GM18526 (cell line): ENCODE measurements at regions not wholly inside any gene's neighbourhood (a gene's known extent, or its start where the extent isn't known, plus 50 kb on each side); places are given as distances from the start of the nearest gene placed in this dataset.
A peak's percentile ranks its signal among the peaks of the same experiment; 100 is the strongest.

Experiments used
- POLR2A ChIP-seq: IDR thresholded peaks from 3 replicates; pipeline ENCODE4 v1.6.1; 2011; ENCODE audit not compliant: insufficient read length; ENCODE audit errors: extremely low read depth

DNA sequence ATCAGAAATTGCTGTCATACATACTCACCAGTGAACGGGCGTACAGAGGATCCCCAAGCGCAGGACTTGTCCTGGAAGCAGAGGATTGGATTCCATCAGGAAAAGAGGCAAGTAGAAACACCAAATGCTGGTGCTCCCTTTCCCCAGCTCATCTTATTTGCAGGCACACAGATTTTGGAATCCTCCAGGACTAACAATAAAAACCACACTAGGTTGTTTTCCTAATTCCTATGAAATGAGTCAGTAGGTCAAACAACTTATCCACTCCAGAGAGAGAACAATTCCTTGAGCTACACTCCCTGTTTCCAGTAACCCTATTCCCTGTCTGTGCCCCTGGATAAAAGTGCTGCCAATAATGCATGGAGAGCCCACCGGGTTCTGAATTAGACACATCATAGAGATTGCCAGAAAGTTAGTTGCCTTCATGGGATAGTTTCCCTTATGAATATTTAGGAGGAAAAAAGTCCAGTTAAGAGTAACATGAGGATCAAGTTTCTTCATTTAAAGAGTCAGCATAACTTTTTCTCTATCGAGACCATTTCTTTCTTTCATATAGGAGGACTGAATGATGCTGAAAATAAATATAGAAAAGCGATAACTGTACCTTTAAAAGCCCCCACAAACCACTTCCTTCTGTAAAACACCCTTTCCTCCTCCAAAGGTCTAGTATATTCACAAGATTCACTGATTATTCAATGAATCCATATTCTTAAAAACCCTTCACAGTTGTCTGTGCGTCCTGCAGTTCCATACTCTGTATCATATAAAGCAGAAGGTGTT, 178.3 kb upstream of the KLF14 start:
- no peak for TF ChIP-seq POLR2A

DNA sequence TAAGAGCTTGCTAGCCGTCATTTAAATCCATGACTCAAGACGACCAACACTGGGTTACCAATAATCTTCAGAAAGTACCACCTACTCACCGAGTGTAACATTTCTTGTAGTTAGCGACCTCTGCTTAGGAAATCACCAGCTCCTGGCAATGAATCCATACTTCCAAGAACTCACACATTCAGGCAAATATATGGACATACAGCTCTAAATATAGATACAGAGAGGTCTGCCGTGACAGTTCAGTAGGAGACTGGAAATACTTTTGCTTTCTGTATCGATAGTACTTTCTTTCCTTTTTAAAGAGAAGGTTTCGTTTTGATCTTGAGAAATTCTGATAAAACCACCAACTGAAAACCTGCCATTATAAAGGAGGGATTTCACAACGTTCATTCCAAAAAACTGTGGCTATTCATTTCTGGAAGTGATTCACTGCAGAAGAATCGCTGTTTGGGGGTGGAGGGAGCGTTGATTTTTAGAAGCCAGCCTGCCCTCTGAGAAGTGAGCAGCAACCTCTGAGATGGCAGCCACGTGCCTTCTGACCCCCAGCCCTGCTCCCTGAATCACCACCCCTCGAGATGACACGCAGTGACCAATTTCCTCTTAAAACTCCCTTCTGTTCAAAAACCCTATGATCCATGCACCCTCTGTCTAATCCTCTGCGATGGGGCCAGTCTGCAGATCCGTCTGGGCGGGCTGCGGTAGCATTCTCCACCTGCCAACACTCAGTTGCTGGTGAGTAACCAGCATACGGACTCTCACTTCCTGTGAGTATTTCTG, 179.0 kb upstream of the KLF14 start:
- peak; percentile 36 for TF ChIP-seq POLR2A

DNA sequence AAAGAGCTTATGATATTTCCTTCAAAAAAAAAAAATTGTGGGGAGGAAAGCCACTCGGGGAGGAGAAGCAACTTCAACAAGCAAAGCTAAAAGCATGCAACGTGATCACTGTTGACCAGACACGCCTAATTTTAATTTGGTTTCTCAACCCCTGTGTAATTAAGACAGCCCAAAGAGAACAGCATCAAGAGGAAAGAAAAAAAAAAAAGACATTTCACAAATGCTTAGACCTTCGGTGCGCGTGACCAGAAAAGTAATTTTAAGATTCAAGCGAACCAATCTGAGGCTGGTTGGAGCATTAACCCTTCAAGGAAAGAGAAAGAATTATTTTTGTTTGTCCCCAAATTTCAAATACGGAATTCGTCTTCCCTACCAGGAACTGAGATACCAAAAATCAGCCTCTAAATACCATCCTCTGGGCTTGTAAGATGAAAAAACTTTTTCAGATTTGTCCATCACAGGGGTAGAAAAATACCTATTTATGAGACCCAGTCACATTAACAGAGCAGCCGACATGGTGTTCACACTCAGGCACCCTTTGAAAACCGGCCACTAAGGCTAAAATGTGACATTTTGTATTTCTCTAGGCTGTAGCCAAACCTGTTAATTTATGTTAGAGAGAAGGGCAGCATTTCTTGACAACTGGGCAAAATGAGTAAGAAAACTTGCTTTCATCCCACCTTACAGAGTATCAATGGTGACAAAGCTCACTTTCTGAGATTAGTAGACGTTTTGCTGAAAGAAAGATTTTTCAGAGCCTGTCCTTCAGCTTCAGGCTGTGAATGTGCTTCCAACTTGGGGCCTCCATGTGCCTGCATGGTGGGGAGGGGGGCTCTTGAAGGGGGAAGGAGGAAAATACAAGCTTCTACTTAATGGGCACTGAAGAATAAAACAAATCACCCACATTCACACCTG, 179.9 kb upstream of the KLF14 start:
- peak; percentile 4 for TF ChIP-seq POLR2A

DNA sequence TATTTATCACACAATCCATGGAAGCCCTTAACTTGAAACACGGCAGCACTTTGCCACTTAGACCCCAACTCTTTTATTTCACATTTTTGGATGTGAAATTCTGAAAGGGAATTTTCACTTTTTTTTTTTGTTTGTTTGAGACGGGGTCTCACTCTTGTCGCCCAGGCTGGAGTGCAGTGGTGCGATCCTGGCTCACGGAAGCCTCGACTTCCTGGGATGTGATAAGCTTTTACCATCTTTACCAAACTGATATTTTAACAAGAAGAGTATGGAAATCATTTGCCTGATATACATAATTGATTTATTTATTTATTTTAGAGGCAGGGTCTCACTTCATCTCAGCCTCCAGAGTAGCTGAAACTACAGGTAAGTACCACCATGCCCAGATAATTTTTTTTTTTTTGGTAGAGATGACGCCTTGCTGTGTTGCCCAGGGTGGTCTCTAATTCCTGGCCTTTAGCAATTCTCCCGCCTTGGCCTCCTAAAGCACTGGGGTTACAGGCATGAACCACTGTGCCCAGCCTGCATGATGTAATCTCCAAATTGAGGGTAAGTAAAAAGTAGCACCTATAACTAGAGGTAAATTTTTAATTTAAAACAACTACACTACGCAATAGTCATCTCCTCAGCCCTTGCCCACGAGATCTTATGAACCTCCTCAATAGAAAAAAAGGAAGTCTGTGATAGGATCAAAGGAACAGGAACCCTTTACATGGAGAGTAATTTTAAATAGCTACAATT, 180.7 kb upstream of the KLF14 start:
- no peak for TF ChIP-seq POLR2A

DNA sequence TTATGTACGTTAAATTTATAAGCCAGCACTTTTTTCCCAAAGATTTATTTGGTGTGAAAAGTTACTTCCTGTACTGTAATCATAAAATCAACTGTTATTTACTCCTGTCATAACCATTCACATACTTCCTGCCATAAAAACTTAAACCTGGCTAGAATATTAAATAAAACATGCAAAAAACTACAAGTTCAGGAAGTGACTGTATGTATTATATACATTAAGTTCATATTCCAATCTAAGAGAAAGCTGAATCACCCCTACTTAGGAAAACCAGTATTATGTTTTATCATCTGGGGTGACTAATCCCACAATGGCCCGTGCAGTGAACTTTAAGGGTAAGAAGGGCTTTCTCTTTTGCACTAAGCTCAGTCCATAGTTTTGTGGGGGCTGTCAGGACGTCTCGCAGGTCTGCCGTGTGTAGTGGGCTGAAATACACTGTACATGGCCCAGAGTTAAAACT, 183.7 kb upstream of the KLF14 start:
- TF ChIP-seq POLR2A: no peak

DNA sequence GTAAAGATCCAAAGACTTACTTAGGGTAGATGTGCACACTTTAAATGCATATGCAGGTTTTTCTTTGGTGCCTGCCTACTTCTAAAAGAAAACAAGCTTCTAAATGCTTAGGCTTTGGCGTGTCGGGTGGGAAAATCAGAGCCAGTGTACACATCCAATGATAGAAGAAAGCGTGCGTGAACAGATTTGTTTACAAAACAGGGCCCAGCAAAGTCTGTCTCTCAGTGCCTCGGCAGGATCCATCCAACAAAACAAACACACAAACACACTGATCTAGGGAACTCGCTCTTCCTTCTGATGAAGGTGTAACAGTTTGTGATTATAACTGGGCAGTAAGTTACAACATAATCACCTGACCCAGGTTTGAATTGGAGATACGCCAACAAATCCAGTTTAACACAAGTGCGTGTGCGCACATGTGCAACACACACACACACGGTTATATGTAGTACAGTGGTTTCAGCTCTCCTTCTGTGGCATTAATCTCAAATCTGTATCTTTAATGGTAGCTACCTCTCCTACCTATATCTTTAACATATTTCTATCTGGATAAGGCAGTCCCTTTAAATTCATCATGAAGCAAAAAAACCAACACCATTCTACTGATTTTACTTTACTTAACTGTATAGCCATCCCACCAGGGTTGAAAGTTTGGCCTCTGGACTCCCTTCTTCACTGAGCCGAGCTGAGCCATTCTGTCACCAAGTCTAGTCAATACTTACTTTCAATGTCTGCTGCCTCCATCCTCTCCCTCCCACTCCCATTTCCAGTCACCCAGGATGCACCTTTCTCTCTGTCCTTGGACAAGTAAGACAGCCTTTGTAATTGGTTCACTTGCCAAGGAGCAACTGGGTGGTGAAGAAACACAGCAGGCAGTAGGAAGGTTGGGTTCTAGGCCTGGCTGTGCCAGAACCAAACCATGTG, 184.4 kb upstream of the KLF14 start:
- TF ChIP-seq POLR2A: no peak

DNA sequence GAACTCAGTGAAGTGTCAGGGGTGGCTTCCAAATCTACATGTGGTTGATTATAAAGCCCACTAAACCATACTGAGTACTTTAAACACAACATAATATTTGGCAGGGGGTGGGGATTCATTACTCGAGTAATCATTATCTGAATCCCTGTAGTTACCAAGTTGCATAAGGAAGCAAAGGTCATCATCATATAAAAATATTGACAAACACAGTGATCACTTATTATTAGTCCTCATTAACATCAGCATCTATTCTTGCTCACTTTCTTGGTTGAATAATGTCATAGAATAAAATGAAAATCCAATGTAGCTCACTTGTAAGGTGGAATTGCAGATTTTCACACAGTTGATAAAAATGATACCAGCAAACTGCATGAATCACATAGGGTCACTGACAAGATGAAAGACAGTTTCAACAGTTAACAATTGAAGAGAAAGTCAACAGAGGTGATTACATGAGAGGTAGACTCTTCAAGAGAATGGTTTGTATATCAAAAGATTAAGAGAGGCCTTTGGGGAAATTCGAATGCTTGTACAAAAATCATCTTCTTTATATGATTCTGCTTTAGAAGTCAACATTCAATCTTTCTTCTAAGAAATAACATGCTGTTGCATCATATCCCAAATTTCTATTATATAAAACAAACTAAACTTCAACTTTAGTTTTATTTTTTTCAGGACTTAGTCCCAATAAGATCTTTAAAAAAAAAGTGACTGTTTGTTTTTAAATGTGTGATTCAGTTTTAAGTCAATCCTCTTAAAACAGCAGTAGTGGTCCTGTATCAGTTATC, 185.5 kb upstream of the KLF14 start:
- no peak for TF ChIP-seq POLR2A

DNA sequence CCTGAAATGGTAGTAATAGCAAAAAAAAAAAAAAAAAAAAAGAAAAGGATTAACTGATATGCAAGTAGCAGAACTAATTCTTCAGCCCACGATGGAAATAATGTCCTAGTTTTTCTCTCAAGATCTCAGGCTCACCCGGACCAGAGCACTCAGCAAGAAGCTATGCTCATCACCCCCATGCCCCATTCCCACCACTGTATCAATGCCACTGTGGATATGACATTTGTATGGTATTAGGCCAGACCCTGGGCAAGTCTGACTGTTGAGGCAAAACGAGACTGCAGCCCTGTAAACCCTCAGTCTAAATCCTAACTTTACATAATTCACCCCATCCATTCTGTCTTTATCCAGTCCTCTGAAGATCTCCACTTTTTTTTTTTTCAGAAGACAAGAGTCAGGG, 186.1 kb upstream of the KLF14 start:
- TF ChIP-seq POLR2A: no peak

DNA sequence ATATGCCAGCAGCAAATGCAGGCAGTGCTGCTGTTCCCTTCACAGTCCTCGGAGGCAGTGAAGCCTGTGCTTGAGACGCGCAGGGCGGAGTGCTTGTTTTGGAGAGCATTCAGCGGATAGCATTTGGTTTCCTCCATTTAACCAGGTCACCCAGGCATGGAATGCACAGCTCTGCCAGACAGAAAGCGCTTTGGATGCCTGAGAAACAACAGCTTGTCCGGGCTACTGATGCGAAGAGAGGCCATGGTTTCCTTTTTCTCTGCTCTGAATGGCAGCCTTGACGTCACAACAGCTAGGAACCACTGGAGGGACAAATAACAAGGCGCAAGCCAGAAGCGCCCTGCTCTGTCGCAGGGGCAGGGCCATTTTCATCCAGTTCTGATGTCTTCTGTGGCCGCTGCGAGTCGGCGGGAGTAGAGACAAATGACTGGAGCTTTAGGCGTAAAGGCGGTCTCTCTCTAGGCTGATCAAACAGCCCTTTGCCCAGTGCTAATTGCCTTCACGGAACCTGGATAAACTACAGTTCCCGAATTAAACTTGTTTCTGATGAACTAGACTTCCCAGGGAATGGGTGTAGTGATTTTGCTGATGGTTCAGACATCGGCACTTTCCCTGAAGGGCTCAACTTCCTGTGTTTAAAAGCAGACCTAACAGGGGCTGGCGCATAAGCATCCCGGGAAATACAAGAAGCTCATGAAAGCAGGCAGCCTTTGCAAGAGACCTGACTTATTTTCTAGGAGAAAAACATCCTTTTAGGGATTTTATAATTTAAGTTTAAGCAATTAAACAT, 187.6 kb upstream of the KLF14 start:
- TF ChIP-seq POLR2A: no peak

DNA sequence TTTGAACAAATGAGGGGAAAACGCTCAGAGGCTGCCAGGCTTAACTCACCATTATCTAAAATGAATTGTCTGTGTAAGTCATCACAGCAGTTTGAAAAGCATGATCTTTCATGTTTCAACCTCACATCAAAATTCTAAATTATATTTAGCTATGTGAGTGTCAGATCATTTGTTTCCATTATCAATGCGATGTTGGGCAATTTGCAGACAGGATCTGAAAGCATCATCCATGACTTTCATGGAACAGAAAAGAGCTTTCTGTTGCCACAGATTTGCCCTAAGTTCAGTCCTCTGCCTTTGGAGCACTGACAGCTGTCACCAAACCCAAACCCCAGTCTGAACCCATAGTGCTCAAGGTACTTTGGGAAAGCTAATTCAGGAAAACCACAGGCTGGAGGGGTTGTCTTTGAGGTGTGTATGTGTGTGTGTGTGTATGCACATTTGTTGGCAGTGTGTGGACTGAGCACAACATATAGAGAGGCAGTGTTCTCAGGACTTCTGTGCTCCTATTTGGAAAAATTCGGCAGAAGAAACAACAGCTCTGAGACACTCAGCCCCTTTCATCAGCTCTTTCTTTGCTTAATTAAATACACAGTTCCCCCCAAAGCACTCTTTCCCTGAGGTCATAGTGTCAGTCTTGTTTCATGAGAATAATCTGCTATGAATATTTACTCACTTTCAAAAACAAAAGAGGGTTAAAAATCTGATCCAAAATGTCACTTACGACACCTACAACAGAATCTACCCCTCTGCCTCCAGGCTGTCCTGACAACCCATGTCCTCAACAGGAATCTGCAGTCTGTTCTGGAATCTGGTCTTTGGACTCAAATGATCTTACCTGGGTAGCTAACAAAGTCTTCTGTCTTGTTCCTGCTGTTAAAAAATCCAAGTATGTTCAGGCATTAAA, 188.5 kb upstream of the KLF14 start:
- TF ChIP-seq POLR2A: no peak

DNA sequence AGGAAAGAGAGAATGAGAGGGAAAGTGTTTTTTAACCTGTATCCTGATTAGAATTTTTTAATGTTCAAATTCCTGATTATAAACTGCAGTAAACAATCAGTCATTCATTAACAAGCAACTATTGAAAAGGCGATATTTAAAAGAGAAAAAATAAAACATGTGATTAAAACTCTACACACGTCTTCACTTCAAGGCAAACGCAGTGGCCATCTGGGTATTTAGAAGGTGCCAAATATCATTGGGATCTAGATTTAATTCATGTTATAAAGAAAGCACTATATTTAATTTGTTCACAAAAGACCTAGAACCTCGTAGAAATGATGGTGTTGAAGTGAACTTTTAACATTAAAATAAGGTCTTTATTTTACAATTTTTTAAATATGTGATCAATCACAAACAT, 189.4 kb upstream of the KLF14 start:
- no peak for TF ChIP-seq POLR2A
